ENCODE measurements at regions not wholly inside any gene's neighbourhood (a gene's known extent, or its start where the extent isn't known, plus 50 kb on each side); places are given as distances from the start of the nearest gene placed in this dataset.

- CTCF ChIA-PET = interaction anchor here (0.6 to 6.9 kb wide), 7 partner anchors 11 to 222 kb away, joined by 3 to 75 read pairs (median 4); partner anchors contain the start of gene DNAH7
- H3K4me3 ChIP-seq (ENCODE audit: low read depth, low read length) = no peak overlapping the region
- POLR2A ChIA-PET = no interaction called here
- no peak for DNase-seq (ENCODE audit: low read depth, low spot score)
- no peak for TF ChIP-seq CTCF (IDR thresholded peaks at IDR 0.05; ENCODE audit: insufficient read depth, low read length, missing control alignments)
Measured at GRCh38 chr2:196290569-196290968, 119.2 kb upstream of the STK17B start.

GRCh38 chr2:196291426-196291825 is 120.0 kb upstream of the STK17B start:
- POLR2A ChIA-PET = no interaction called here
- CTCF ChIA-PET = interaction anchor here (0.7 to 6.9 kb wide), 5 partner anchors 15 to 468 kb away, joined by 3 to 75 read pairs (median 8); no protein-coding TSS in a partner anchor
- no peak overlapping the region for H3K4me3 ChIP-seq (ENCODE audit: low read depth, low read length)
- no peak for DNase-seq (ENCODE audit: low read depth, low spot score)
- no peak for TF ChIP-seq CTCF (IDR thresholded peaks at IDR 0.05; ENCODE audit: insufficient read depth, low read length, missing control alignments)

- ChIA-PET POLR2A (no interaction called here), CTCF (interaction anchor here (0.6 to 6.9 kb wide), 9 partner anchors 16 to 468 kb away, joined by 3 to 75 read pairs (median 4); partner anchors contain the start of gene DNAH7)
- no peak for TF ChIP-seq CTCF (IDR thresholded peaks at IDR 0.05; ENCODE audit: insufficient read depth, low read length, missing control alignments)
- no peak for DNase-seq (ENCODE audit: low read depth, low spot score)
- H3K4me3 ChIP-seq (ENCODE audit: low read depth, low read length) = no peak overlapping the region
Measured at GRCh38 chr2:196291873-196292800, 120.8 kb upstream of the STK17B start.

- ChIA-PET POLR2A (interaction anchor here (0.6 to 1.2 kb wide), 2 partner anchors 216 to 946 kb away, joined by 3 to 5 read pairs; no protein-coding TSS in a partner anchor), CTCF (interaction anchor here (0.9 to 6.9 kb wide), 11 partner anchors 8 to 298 kb away, joined by 3 to 75 read pairs (median 6); no protein-coding TSS in a partner anchor)
- no peak for TF ChIP-seq CTCF (IDR thresholded peaks at IDR 0.05; ENCODE audit: insufficient read depth, low read length, missing control alignments)
Measured at GRCh38 chr2:196293751-196294515, 122.6 kb upstream of the STK17B start.

GRCh38 chr2:196294516-196294909 is 123.1 kb upstream of the STK17B start:
- no peak for DNase-seq (ENCODE audit: low read depth, low spot score)
- no peak for TF ChIP-seq CTCF (IDR thresholded peaks at IDR 0.05; ENCODE audit: insufficient read depth, low read length, missing control alignments)
- POLR2A ChIA-PET = interaction anchor here (1.2 kb wide), 1 partner anchor 216 kb away, joined by 5 read pairs; no protein-coding TSS in a partner anchor
- CTCF ChIA-PET = interaction anchor here (1.2 to 6.9 kb wide), 10 partner anchors 9 to 297 kb away, joined by 3 to 75 read pairs (median 6); no protein-coding TSS in a partner anchor
- H3K4me3 ChIP-seq (ENCODE audit: low read depth, low read length) = no peak overlapping the region

More at GRCh38 chr2:196293751-196294515, 122.6 kb upstream of the STK17B start:
- no peak overlapping the region for H3K4me3 ChIP-seq (ENCODE audit: low read depth, low read length)
- no peak for DNase-seq (ENCODE audit: low read depth, low spot score)

All from AG04449 (cell line).